Activated CD8-positive, alpha-beta memory T cell treated with anti-CD3 and anti-CD28 coated beads for 1 hour (primary cell): ENCODE measurements at regions not wholly inside any gene's neighbourhood (a gene's known extent, or its start where the extent isn't known, plus 50 kb on each side); places are given as distances from the start of the nearest gene placed in this dataset.
"Not testable (repeated sequence)": the region's sequence is repeated elsewhere in the genome, so short reads cannot be mapped to it uniquely, and the experiment has no call there.

Experiments
- DNase-seq, 2 donors: peaks; one replicate each; pipeline ENCODE4 v3.0.0-alpha.2; 2020; ENCODE audit warnings: low read depth in 1 of 2; ENCODE audit errors: extremely low read depth in 1 of 2

DNA sequence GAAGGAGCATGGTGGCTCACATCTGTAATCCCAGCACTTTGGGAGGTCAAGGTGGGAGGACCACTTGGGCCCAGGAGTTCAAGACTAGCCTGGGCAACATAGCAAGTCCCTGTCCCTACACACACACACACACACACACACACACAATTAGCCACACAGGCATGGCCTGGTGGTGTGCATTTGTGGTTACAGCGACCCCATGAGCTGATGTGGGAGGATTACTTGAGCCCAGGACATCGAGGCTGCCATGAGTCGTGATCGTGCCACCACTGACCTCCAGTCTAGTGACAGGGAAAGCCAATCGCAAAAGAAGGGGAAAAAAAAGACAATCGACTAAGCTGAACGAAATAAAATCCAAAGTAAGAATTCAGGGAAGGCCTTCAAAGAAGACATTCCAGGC, 67.9 kb downstream of the TBX3 start:
- DNase-seq = no peak

DNA sequence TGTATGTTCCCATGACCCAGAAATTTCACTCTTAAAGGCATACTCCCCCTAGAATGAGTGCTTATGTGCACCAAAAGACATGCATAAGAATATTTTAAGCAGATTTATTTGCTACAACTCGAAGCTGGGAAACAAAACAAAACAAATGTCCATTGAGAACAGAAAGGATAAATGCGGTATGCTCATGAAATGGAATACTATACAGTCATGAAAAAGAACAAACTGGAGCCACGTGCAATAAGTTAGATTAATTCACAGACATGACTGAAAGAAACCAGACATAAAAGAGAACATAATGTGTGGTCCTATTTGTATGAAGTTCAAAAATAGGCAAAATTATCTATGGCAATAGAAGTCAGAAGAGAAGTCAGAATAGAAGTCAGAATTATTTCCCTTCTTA, 69.9 kb downstream of the TBX3 start:
- no peak for DNase-seq

DNA sequence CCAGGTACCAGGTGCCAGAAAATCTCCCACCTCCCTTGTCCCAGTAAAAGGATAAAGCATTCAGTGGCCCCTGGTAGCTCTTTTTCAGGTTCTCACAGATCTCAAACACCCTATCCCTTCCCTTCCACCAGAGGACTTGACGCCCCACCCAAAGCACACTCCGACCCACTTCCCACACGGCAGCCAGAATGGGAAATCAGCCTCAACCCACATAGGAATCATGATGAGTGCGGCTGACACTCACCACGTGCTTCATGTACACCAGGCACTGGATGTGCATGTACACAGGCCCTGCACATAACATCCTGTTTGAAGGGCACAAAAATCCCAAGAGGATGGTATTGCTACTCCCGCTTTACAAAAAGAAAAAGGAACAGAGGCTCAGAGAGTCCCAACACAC, 71.9 kb downstream of the TBX3 start:
- DNase-seq = no peak

DNA sequence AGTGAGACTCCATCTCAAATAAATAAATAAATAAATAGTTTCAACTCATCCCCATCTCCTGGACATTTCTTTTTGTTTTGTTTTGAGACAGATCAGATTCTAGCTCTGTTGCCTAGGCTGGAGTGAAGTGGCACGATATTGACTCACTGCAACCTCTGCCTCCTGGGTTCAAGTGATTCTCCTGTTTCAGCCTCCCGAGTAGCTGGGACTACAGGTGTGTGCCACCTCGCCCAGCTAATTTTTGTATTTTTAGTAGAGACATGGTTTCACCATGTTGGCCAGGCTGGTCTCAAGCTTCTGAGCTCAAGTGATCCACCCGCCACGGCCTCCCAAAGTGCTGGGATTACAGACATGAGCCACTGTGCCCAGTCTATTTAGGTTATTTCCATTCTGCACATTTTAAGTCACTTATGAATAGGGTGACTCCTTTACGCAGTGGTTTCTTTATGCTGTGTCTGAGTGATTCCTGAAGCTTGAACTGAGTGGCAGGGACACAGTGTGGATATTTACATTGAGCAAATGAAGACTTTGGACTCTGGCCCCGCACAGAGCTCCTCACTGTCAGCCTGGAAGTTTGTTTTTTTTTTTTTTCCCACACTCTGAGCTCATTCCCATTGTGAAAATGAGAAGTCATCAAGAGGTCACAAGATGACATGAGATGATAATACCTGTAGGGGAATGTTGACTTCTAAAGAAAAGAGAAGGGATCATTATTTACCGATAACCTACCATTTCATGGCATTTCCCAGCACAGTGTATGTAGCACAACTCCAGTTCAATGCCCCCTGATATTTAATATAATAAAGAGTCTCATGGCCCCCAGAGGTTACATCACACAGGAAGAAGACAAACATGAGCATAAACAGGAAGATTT, 72.6 kb downstream of the TBX3 start:
- DNase-seq = no peak

DNA sequence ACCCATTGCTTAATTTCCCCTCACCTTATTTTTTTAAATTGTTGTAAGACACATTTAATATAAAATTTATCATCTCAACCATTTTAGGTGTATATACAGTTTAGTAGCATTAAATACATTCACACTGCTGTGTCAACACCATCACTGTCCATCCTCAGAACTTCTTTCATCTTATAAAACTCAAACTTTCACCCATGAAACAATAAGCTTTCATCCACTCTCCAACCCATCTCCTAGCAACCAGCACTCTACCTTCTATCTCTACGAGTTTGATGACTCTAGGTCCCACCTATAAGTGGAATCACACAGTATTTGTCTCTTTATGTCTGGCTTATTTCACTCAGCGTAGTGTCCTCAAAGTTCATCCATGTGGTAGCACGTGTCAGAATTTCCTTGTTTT, 75.5 kb downstream of the TBX3 start:
- DNase-seq = no peak

DNA sequence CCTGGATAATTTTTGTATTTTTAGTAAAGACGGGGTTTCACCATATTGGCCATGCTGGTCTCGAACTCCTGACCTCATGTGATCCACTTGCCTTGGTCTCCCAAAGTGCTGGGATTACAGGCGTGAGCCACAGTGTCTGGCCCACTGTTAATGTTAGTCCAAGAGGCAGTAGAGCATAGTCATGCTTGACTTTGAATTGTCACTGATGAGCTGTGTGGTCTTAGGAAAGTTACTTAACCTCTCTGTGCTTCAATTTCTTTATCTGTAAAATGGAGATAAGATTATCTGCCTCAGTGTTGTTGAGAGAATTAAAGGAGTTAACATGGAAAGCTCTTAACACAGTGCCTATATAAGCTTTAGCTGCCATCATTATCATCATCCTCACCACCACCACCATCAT, 78.1 kb downstream of the TBX3 start:
- DNase-seq = no peak

DNA sequence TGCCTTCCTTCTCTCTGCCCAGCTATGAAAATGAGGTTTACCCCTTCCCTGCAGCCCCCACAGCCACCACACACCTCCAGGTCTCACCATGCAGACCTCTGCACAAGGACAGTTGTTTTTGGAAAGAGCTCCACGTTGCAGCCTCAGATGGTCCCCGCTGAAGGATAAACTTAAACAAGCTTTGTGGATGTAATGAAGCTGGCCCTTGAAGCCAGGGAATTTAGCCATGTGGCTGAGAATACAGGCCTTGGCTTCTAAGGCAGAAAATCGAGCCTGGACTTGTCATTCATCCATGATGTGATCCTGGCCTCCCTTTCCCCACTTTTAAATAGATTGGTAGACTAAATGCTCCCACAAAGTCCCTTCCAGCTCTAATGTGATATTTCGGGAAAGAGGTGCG, 79.4 kb downstream of the TBX3 start:
- no peak for DNase-seq

DNA sequence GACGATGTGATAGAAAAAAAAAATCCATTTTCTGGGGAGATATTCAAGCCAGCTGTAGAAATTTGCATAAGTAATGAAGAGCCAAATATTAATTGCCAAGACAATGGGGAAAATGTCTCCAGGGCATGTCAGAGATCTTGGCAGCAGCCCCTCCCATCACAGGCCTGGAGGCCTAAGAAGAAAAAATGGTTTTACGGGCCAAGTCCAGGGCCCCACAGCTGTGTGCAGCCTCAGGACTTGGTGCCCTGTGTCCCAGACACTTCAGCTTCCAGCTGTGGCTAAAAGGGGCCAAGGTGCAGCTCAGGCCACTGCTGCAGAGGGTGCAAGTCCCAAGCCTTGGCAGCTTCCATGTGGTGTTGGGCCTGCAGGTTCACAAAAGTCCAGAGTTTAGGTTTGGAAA, 83.4 kb downstream of the TBX3 start:
- DNase-seq = not testable (repeated sequence)

DNA sequence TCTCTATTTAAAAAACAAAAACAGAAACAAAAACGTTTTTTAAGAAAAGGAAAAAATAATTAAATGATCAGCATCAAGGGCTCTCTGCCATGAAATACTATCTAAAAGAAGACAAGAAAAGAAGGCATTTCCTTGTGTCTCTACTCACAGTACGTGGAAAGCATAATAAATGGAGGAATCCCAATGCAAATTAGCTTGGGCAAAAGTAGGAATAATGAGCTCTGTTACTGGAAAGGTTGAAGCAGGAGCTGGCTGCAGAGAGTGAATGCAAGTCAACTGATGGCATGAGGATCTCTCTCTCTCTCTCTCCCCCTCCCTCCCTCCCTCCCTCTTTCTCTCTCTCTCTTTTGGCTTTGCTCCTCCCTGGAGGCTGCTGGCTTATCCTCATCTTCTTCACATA, 85.9 kb downstream of the TBX3 start:
- no peak for DNase-seq

DNA sequence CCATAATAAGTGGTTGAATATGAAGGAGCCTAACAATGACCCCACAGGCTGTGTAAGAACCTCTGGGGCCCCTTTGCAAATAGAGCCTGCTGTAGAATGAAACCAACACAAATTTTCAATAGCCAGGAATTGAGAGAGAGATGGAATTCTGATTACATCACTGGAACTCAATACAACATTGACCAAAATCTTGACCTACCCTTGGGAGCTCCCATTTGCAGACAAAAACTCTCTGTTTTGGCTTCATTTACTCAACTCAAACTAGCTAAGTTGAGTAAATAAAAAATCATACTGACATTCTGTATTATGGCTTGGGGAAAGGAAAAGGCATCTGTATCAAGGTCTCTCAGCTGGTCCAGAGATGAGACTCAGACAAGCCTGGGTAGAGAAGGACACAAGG, 91.0 kb downstream of the TBX3 start:
- no peak for DNase-seq

DNA sequence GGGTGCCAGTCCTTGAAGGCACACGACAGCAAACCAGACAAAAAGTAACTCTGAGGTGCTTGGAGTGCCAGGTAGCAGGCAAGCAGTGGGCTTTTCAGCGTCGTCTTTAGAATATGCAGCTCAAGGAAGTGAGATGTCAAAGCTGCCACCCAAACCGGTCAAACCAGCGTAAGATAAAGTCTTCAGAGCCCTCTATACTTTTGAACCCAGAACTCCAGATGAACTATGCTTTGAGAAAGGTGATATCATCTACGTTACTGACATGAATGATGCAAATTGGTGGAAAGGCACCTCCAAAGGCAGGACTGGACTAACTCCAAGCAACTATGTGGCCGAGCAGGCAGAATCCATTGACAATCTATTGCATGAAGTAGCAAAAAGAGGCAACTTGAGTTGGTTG, 95.9 kb downstream of the TBX3 start:
- DNase-seq = no peak

DNA sequence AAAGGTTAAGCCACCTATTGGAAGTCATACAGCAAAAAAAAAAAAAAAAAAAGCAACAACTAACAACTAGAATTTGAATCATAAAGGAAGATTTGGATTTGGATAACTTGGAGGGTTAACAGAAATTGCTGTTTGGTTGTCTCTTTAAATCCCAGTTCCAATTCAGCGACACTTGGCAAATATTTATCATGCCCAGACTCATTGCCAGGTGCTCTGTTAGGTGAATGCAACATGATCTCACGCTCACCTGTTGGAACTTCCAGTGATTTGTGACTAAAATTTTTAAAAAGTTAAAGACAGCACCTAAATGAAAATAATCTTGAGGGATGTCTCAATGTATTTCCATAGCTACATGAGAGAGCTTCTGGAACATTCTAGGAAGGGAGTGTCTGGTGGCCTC, 103.7 kb downstream of the TBX3 start:
- no peak for DNase-seq

DNA sequence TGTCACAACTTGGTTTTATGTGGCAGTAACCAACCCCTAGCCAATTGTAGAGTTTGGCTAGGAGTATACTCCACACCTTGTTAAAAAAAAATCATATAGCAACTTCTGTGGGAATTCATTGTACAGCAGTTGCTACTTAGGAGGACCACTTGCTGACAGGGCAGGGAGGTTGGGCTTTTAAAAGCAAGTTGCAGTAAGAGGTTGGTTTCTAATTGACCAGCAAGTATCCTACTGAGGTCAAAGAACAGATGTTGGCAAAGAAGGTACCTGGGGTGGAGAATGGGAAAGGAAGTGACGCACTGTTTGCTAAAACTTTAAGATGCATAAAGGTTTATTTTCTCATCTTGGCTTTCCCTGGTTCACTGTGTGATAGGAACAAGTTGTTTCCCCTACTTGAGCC, 104.6 kb downstream of the TBX3 start:
- DNase-seq = no peak

DNA sequence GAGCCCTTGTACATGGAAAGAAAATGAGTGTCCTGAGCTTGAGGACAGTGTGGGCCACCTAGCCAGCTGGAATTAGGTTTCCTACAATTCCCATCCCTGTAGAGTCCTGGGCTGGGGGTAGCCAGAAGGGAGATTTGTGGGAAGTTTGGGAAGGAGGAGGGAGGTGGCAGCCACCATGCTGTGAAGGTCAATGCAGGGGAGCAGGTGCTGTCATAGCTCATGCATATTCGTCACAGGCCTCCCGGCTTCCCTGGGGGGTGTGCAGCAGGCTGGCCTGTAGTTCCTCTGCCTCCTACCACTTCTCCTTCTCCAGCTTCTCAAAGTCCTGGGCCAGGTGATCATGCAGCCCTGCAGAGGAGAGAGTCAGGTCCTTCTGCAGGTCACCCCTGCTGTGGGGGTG, 121.3 kb downstream of the TBX3 start:
- no peak for DNase-seq

DNA sequence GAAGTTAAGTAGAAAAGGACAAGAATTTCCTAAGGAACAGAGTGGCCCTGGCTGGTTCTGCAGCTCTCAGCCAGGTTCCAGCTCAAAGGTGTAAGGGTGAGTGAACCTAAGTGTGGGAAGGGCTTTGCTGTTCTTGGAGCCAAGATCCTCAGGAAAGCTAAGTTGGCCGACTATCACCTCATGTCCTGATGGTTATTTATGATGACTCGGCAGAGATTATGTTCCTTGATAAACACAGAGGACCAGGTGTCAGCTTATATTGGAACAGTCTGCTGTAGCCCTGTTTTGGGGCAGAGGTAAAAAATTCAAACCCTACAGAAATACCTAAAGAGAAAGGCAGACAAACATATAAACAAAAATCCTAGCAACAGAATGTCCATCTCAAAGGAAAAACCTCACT, 128.5 kb downstream of the TBX3 start:
- DNase-seq = no peak

DNA sequence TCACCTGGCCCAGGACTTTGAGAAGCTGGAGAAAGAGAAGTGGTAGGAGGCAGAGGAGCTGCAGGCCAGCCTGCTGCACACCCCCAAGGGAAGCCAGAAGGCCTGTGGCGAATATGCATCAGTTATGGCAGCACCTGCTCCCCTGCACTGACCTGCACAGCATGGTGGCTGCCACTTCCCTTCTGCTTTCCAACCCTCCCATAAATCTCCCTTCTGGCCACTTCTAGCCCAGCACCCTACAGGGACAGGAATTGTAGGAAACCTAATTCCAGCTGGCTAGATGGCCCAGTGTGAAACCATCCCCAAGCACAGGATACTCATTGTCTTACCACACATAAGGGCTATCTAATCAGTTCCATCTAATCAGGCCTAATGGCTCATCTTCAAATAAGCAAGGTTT, 136.3 kb downstream of the TBX3 start:
- no peak for DNase-seq

DNA sequence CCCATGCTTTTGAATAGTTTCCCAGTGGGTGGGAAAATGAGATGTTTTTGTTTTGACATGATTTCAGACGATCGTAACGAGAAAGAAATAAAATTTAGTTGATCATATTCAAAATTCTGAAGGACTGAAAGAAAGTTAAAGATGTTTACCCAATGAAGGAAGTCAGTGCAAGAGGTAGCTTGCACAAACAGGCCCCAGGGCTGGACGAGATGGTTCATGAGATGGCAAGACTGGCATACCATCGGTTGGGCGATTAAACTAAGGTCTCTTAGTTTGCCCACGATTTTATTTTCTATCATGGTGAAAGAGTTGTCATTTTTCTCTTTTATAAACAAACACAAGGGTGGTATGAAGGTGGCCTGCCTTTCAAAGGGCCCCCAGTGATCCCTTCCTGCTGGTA, 124.5 kb upstream of the TBX5 start:
- no peak for DNase-seq

DNA sequence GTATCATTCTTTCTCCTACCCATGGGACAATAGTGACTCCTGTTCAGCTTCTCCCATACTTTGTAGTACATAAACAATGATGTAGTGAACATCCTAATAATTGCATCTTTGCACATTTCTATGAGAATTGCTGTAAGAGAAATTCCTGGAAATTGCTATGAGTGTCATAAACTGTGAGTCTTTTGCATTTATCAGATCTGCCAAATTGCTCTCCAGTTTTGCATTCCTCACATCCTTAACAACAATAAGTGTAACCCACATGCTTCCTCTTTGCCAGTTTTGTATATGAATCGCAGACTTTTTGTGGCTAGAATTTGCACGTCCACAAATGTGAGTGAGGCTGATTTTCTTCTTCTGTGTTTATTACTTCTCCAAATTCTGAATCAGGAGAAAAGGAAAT, 124.0 kb upstream of the TBX5 start:
- DNase-seq = no peak

DNA sequence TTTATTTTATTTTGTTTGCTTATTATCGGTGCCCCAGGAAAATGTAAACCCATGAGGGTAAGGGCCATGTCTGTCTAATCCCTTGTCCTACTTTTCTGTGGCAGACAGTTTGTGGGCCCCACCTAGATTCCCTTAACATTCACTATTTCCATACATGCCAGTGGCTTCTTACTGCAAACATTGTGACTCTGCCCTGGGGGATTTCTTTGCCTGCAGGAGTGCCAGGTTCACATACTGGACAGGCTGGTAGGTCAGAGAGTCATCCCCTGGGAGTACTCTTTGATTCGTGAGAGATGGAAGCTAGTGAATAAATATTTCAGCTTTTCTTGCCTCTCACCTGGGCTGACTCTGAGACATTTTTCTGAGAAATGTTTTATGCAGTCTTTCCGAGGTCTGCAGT, 122.8 kb upstream of the TBX5 start:
- no peak for DNase-seq

DNA sequence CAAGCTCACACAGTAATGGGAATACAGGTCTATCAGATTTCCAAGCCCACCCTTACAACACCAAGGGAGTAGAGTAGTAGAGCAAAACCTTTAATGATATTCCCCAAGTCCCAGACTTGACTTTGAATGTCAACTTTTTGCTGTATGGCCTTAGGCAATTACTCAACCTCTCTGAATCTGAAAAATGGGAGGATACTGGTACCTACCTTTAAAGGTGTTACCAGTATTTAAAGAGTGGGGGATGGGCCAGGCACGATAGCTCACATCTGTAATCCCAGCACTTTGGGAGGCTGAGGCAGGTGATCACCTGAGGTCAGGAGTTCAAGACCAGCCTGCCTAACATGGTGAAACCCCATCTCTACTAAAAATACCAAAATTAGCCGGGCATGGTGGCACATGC, 115.2 kb upstream of the TBX5 start:
- DNase-seq = not testable (repeated sequence)

DNA sequence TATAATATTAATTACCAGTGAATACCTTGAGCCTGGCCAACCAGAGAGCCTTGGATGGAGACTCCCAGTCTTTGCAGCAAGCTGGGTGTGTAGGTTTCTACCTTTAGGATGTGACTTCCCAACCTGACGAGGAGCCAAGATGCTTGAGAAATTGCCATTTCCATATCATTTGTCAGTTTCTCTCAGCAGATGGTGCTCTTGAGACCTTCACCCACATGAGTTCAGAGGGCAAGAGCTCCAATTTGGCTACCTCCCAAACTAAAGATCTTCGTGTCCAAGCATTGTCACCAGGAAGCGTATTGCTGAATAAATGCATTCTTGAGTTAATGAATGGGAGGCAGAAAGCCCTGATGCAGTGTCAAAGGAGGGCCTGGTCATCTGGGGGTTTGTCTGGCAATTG, 106.4 kb upstream of the TBX5 start:
- DNase-seq = no peak

DNA sequence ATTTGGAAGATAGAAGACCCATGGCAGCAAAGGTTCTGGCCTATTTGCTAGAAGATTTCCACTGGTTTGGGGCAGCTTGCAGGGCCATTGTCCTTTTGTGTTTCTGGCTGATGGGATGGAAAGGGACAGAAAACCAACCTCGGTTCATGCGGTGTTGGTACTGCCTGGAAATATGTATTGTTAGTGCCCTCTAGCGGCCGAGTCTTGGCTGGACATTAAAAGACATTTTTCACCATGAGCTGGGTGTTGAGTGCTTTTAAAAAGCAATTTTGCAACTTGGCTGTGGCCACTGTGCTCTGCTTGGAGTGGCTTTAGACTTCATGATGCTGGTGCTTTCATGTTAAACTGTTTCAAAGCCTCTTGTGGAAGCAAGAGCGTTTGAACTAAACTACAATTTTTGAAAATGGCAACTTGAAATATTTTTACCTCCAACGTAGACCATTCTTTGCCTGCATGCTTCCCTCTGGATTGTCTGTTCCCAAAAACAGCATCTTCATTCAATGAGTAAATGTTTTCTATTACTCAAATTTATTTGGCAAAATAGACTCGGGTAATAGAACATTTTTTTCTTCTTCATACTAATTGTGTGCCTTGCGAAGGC, 102.7 kb upstream of the TBX5 start:
- peak; percentile 3 to 30 for DNase-seq

DNA sequence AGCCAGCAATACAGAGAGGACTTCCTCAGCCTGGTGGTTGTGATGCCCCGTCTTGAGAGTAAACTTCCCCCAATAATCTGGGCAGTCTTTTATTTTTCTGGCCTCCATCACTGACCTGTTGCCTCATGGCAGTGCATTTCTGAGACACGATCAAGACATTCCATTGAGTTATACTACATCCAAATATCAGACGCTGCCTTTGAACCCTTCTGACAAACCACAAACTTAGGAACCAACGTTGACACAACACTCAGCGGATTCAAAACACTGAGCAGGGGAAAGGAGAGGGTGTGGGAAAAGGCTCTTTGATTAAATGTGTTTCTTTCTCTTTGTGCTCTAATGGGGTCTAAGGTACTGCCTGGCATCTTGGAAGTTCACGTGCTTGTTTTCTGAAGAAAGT, 100.7 kb upstream of the TBX5 start:
- no peak for DNase-seq
